Kidney epithelial cell (primary cell): ENCODE measurements at regions not wholly inside any gene's neighbourhood (a gene's known extent, or its start where the extent isn't known, plus 50 kb on each side); places are given as distances from the start of the nearest gene placed in this dataset.

Experiments used
- DNase-seq: peaks from one replicate; pipeline ENCODE4 v3.0.0-alpha.2; 2010; ENCODE audit warnings: low read depth
- H3K27me3 ChIP-seq: 2 replicates; pipeline ENCODE4 v1.6.0; 2011; ENCODE audit warnings: low read length; ENCODE audit not compliant: control insufficient read depth, insufficient read depth
- H3K36me3 ChIP-seq: 2 replicates; pipeline ENCODE4 v1.5.1; 2011; ENCODE audit warnings: low read length; ENCODE audit not compliant: control insufficient read depth, insufficient read depth
- H3K4me3 ChIP-seq: 2 replicates; pipeline ENCODE4 v1.5.1; 2011; ENCODE audit warnings: low read depth, mild to moderate bottlenecking, control low read depth, low read length
- CTCF ChIP-seq: IDR thresholded peaks from 2 replicates; pipeline ENCODE4 v1.5.1; 2011; ENCODE audit warnings: mild to moderate bottlenecking, moderate library complexity, low read length, control low read depth, inconsistent platforms; ENCODE audit not compliant: insufficient read depth, poor library complexity, severe bottlenecking

- H3K27me3 ChIP-seq = no peaks in the 10 kb centered on the region
- no peak for TF ChIP-seq CTCF
- H3K4me3 ChIP-seq = no peak overlapping the region
- DNase-seq = no peak
- H3K36me3 ChIP-seq = no peaks in the 10 kb centered on the region
Measured at GRCh38 chr22:48662476-48663135, 1165.1 kb downstream of the BRD1 start.

- H3K27me3 ChIP-seq = no peaks in the 10 kb centered on the region
Measured at GRCh38 chr22:48661984-48662383, 1165.7 kb downstream of the BRD1 start.

GRCh38 chr22:48660790-48661740, 1166.6 kb downstream of the BRD1 start:
- no peak for TF ChIP-seq CTCF
- H3K36me3 ChIP-seq = no peaks in the 10 kb centered on the region
- no peaks in the 10 kb centered on the region for H3K27me3 ChIP-seq
- DNase-seq = no peak
- H3K4me3 ChIP-seq = no peak overlapping the region

More at GRCh38 chr22:48661984-48662383, 1165.7 kb downstream of the BRD1 start:
- TF ChIP-seq CTCF = no peak
- no peak overlapping the region for H3K4me3 ChIP-seq
- DNase-seq = no peak
- no peaks in the 10 kb centered on the region for H3K36me3 ChIP-seq

GRCh38 chr22:48660104-48660789, 1167.4 kb downstream of the BRD1 start:
- TF ChIP-seq CTCF = no peak
- H3K36me3 ChIP-seq = no peaks in the 10 kb centered on the region
- no peak overlapping the region for H3K4me3 ChIP-seq
- H3K27me3 ChIP-seq = no peaks in the 10 kb centered on the region
- DNase-seq = no peak

GRCh38 chr22:48659404-48659996, 1168.2 kb downstream of the BRD1 start:
- DNase-seq = no peak
- Histone ChIP-seq H3K4me3 (no peak overlapping the region), H3K36me3 (no peaks in the 10 kb centered on the region), H3K27me3 (no peaks in the 10 kb centered on the region)
- no peak for TF ChIP-seq CTCF
